Amniotic epithelial cell (primary cell): ENCODE measurements at regions not wholly inside any gene's neighbourhood (a gene's known extent, or its start where the extent isn't known, plus 50 kb on each side); places are given as distances from the start of the nearest gene placed in this dataset.

Experiments
- DNase-seq: peaks from one replicate; pipeline ENCODE4 v3.0.0-alpha.2; 2010; ENCODE audit warnings: low read depth

DNA sequence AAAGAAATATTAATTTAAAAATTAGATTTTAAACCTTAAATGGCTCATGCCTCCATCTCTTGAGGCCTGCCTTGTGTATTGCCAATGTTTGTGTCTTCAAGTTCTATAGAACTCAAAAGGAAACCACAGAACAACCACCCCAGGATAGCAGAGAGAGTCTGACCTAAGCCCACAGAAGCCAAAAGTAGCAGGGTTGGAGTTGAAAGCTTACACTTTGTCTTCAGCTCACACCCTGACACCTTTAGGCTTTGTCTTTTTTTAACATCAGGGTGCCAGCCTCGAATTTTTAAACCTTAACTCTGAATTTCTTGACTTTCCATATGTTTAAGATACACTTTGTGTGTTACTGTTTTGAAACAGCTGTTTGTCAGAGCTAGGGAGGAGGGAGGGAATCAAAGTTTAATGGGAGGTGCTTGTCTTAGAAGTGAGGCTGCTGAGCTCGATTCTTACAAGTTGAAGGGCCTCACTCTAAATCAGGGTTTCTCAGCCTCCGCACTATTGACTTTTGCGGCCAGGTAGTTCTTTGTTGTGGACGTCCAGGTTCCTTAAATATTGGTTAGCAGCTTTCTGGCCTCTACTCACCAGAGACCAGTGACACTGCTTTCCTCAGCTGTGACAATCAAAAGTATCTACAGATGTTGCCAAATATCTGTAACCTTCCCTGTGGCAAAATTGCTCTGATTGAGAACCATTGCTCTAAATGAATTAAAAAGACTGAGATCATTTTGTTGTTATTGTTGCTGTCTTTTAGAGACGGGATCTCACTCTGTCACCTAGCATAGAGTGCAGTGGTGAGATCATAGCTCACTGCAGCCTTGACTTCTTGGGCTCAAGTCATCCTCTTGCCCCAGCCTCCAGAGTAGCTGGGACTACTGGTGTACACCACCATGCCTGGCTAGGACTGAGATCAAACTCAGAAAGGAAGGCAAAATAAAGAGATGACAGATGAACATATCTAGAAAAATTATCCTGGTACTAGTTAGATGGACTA lies 139.2 kb upstream of the EOMES start:
- DNase-seq, result no peak

DNA sequence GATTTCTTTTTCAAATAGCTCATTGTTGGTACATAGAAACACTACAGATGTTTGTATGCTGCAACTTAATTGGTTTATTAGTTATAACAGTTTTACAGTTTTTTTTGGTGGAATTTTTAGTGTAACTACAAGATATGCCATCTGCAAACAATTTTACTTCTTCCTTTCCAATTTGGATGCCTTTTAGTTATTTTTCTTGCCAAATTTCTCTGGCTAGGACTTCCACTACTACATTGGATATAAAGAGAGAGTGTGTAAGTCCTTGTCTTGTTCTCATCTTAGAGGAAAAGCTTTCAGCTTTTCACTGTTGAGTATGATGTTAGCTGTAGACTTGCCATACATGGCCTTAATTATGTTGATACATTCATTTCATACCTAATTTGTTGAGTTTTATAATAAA lies 143.6 kb upstream of the EOMES start:
- DNase-seq, result no peak

DNA sequence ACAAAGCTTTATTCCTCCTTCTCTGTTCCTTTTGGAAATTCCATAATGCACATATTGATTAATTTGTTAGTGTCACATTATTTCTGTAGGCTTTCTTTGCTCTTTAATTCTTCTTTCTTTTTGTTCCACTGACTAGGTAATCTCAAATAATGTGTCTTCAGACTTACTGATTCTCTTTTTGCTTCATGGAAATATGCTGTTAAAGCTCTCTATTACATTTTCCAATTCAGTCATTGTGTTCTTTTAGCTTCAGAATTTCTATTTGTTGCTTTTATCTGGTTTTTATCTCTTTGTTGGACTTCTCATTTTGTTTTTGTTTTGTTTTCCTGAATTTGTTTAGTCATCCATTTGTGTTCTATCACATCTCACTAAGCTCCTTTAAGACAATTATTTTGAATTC lies 147.0 kb upstream of the EOMES start:
- no peak for DNase-seq

DNA sequence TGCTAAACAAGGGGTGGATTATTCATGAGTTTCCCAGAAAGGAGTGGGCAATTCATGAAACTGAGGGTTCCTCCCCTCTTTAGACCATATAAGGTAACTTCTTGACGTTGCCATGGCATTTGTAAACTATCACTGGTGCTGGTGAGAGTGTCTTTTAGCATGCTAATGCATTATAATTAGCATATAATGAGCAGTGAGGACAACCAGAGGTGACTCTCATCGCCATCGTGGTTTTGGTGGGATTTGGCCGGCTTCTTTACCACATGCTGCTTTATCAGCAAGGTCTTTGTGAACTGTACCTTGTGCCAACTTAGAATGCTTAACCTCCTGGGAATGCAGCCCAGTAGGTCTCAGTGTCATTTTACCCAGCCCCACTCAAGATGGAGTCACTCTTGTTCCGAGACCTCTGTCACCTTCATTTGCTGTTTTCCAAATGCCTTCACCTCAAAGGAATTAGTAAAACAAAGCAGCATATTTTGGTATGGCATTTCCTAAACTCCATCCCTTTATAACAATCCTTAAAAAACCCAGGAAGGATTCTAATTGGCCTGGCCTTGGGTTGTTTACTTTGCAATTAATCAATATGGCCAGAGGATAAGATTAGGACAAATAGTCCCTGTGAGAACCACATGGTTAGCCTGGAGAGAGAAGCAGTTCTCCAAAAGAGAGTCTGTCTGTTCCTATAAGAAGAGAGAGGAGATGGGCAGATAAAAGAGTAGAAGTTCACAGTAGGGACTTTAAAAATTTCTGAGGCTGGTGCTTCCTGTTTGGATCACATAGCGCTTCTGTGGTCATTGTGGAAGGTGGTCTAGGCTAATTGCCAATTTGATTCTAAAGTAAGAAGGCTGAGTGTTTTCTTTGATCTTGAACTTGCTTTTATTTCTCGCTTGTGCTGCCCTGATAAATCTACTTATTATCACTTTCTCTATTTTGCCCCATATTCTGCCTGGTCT lies 155.2 kb upstream of the EOMES start:
- no peak for DNase-seq

DNA sequence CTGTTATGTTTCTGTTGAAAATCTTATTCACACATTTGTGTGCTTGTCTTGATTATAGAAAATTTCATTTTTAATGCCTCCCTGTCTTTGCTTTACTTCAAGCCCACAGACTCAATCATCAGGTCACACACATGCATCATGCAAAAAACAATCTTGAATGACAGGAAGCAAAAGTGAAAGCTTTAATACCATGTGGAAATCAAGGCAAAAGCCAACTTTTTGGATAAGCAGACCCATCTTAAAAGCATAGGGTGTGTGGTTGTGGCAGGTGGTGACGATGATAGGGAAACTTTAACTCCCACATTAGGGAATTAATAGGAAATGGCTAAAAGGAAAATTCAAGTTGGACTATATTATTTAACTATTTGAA lies 155.9 kb upstream of the EOMES start:
- DNase-seq, result no peak

DNA sequence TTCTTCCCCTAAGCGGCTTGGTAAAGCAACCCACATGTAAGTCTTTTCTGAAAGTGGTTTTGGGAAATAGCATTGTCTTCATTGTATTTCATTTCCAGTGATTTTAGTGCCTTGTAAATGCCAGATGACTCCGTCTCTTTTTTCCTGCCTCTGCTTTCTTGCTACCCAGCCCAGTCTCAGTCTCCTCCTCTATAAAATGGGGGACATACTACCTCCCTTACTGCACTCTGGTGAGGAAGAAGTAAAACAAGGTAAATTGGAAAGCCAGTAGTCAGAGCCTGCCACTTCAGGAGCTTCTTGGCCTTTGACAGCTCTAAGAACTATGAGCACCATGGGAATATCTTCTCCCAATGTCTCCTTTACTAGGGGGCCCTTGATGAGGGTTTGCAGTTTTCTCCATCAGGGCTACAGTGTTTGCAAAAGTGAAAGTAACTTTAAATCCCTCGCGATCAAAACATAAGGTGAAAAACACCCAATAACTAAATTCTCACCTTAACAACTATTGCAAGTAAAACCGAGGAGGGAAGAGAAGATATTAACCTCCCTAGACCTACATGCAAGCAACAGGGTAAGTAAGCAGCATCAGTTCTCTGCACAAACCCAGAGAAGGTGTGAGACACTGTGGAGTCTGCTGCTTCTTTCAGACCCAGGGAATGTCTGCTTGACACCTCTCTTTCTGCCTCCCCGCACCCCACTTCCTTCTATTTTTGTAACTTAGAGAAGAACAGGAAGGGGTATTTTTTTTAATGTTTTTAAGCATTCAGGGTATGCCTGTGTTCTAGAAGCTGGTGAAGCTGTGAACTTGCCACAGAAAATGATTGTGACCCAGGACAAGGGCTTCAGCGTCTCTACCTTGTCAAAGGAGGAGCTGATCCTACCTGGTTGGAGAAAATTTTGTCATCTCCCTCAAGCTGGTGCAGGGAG lies 159.1 kb upstream of the EOMES start:
- DNase-seq, result no peak

DNA sequence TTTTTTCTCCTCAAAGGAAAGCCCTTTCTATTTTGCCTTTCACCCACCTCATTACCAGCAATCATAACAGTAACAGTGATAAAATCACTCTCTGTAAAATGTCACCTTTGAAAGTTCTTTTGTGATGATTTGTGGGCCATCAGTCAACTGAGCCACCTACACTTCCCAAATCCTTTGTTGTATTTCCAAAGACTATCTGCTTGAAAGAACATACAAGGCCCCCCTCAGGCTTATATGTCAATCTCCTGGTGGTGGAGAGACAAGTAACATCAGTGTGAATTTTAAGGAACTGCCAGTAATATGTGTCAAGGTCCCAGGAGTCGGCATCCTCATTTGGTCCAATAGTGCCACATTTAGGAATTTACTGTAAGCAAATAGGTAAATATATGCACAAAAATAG lies 161.1 kb upstream of the EOMES start:
- DNase-seq, result no peak

DNA sequence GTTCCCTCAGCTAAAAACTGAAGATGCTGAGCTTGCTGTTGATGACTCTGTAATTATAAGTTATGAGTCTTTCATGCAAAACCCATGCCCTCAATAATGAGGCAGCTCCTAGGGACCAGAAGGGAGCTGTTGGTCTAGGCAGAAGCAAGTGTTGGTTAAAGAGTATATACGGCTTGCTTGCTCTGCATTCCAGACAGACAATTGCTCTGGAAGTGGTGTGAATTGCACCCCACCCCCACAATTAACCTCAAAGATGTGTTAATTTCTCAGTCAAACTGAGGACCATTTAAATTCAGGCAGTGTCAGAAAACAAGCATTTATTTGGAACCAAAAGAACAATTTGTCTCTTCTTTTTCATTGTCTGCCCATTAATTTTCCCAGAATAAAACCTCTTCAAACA lies 163.5 kb upstream of the EOMES start:
- no peak for DNase-seq

DNA sequence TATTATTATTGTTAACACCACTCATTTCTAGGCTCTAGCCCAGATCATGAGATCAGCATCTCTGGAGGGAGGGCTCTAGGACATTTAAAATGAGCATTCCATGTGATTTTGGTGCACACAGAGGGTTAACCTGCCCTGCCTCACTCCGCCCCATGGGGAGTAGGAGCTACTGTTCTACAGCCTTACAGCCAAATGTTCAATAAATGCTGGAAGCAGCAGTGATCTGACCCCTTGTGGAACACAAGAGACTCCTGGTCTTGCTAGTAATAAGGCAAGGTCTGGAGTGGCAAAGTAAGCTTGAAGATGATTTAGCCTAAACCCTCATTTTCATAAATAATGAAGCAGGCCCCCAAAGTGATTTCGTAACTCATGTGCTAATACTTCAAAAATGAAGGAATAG lies 166.4 kb upstream of the EOMES start:
- DNase-seq, result no peak

DNA sequence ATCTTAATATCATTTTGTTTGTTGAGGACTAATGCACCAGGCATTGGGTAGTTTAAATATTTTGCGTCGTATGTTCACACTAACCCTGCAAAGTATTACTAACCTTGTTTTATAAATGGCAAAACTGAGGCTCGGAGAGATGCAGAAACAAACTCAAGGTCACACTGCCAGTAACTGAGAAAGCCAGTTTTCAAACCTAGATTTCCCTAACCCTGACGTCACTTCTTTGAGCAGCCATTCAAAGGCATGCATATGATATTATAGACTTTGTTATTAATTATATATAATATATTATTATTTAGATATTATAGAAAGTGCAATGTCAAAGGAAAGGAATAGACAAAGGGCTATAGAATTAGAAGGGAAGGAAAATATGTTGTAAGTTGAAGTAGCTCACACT lies 167.6 kb upstream of the EOMES start:
- DNase-seq, result no peak

DNA sequence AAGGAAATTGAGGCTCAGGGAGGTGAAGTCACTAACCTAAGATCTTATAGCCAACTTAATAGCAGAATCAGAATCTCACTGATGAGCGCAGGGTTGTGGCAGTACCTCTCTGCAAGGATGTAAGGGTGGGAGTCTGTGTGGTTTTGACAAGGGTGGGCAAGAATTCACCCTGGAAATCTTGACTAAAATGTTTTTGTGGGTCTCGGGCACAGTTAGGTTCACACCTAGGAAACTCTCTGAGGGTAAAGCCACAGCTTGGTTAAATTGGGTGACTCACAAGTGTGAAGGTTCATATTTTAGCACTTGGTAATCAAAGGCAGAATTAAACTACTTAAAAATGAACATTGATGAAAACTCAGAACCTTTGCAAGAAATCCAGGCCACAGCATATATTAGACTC lies 178.2 kb upstream of the EOMES start:
- no peak for DNase-seq

DNA sequence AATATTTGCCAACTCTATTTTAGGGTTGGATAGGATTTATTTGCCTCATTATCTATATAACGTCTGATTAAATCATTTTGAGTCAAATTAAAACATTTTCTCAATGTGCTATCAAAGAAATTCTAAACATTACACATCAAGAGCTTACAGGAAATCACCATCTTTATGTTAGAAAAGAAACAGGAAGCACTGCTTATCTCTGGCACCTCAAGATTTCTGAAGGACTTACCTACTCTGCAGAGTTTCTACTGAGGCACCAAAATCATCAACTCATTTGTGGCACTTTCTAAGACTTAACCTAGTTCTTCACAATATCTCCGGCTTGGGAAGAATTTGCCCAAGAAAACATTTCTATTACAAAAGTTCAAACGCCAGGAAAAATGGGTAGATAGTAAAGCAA lies 181.3 kb upstream of the EOMES start:
- no peak for DNase-seq

DNA sequence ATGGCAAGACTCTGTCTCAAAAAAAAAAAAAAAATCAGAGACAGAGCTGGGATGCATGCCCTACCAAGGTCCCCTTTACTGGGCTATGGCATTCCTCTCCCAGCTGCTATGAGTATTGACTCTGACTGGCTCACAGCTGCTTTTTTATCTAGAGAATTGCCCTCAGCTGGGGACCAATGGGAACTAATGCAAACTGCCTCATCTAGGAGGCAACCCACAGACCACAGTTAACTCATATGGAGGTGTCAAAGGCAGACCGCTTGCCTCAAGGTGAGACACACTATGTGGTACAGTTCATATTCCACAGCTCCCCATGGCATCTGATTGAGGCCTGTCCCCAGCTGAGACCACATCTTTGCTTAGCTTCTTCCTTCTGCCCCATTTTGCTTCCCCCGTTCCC lies 183.5 kb upstream of the EOMES start:
- no peak for DNase-seq

DNA sequence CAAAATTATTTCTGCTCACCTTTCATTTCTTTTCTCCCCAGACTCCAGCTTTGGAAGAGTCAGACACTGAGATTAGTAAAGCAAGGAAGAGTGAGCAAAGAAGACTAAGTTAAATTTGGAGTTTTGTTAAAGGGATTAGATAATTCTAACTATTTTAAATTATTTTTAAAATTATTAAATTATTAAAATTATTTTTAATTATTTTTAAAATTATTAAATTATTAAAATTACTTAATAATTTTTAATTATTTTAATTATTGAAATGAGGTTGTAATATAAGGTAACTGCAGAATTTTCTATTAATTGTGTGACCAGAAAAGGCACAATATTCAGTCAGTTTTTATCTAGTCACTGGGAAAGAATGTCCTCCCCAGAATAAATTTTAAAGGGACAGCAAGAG lies 185.0 kb upstream of the EOMES start:
- DNase-seq, result no peak

DNA sequence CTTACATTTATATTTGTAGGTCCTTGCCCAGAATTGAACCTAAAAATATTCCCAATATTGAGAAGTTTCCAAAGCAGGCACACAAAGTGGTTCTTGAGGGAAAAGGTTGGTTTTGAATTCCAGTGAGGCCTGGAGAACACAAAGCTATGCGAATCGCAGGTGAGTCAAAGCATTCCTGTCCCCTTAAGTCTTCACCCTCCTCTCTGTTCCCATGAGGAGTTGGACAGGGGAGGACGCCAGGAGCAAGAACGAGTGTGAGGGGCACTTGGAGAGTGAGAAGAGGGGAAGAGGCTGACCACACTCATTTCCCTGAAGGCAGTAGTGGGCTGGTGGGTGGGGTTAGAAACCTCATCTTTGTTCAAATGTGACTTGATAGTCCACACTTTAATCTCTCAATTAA lies 185.8 kb upstream of the EOMES start:
- no peak for DNase-seq

DNA sequence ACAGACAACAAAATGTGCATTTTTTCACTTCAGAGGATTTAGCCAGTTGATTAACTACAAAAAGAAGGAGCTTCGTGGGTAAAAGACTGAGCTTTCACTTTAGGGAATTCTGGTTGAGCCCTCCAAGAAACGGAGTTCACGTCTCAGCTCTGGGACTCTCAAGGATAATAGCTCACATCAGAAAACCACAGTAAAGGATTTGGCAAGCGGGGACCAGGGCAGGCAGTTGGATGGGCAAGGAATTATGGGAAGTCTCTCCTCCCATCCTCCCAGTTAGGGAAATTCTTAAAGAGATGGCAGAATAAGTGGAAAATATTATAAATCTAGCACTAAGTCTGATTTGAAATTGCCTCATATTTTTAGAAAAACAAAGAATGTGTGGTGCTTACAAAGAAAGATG lies 188.3 kb upstream of the EOMES start:
- no peak for DNase-seq

DNA sequence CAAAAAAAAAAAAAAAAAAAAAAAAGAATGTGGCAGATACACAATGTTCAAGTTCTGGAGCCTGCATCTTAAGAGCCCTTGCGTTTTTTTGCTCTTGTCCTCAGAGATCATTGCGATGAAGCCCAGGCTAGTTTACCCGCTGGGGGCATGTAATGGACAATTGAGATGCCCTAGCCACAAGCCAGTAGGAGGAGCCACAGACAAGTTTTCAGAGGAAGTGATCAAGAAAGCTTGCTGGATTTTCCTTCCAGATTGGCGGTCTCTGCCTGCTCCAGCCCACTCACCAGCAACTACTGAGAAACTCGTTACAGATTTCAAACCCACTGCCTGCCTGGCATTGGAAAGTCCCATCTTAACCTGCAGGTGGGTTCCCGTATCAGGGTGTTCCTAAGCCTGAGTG lies 192.1 kb upstream of the EOMES start:
- DNase-seq, result no peak

DNA sequence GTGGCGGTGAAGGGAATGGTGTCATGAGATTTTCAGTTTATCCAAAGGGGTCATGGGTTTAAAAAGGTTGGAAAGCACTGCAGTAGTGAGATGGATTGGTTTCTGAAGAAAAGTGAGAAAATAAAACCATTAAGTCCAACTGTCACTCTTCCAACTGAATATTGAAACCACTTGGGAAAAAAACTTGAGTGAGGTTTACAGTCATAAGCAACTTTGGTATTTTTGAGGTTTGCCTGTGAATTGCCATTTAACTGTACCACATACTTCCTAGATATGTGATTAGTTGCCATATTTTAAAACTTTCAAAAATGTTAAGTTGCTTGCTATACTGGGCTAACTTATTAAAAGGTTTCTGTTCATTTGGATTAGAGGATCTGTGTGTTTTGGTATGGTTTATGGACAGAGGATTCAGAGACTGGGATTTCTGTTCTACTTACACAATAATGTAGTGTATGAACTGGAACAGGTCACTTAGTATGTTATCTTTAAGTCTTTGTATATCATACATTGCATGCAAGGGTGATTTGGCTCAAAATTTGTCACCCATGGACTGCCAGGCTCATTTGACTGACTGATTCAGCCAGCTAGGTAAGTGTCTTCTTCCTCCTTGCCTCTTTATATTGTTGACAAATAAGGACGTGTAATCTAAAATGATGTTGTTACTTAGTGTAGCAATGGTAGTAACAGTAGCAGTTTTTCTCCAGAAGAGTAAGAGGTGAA lies 201.4 kb upstream of the EOMES start:
- DNase-seq, result no peak

DNA sequence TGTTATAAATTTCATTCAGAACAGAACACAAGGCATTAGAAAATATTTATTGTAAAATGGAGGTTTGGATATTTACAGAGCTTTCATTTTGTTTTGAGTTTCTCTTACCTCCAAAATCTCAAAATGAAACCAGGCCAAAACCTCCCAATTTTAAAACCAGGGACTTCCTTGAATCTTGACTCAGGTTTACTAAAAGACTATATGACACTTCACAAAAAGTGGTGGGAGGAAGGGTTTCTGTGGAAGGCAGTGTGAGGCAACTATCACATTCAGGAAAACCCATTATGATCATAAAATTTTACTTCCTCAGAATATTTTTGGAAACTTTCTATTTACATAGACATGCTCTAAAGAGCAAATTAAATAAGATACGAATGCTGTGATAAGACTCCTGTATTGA lies 205.8 kb upstream of the EOMES start:
- DNase-seq, result no peak

DNA sequence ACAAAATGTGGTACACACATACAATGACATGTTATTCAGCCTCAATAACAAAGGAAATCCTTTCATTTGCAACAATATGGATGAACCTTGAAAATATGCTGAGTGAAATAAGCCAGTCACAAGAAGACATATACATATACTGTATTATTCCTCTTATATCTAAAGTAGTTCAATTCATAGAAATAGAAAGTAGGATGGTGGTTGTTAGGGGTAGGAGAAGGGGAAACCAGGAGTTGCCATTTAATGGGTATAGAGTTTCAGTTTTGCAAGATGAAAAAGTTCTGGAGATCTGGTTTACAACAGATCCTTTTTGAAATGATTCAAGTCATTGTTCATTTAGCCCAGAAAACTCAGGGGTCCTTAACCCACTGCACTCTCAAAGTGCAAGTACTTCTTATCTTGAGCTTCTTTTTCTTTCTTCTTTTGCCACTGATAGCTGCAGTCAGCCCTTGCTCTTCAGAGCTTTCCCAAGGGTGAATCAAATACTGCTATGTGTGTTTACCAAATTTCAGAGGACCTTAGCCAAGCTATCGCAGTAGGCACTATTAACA lies 208.0 kb upstream of the EOMES start:
- DNase-seq, result no peak

DNA sequence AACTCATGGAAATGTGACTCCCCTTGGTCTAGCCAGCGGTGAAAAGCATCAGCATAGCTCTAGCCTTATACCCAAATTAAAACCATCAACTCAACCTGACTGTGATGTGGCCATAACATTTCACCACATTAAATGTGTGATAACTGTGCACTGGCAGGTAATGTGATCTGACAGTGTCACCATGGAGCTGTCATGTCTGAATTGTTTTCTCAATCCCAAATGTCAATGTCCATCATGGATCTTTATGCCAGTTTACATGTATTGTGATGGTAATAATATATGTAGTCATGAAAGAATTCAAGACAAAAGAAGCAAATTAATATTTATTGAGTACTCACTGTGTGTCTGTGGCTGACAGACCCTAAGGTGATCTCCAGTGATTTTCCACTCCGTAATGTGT lies 213.4 kb upstream of the EOMES start:
- DNase-seq, result no peak
